A673 (cell line): ENCODE measurements at regions not wholly inside any gene's neighbourhood (a gene's known extent, or its start where the extent isn't known, plus 50 kb on each side); places are given as distances from the start of the nearest gene placed in this dataset.

ENCODE experiments used
- CTCF ChIP-seq: fragments of 300-800, 200-600 bp; sonication (generic); conservative IDR thresholded peaks from 2 replicates; pipeline ENCODE4 v1.5.1; 2017; ENCODE audit warnings: low read depth, mild to moderate bottlenecking, antibody characterized with exemption, low read length, moderate library complexity, mixed read lengths
- EZH2 ChIP-seq: fragments of 200-600 bp; sonication (generic); IDR thresholded peaks from 2 replicates; pipeline ENCODE4 v1.6.1; 2017; ENCODE audit warnings: borderline replicate concordance, low read depth, mild to moderate bottlenecking, mixed read lengths, antibody characterized with exemption, low read length; ENCODE audit not compliant: poor library complexity, severe bottlenecking

GRCh38 chr7:54476609-54477008, 65.6 kb upstream of the VSTM2A start:
- no peak for TF ChIP-seq CTCF
- no peak for TF ChIP-seq EZH2
